Tibial nerve (tissue), 4 donors: ENCODE measurements at regions not wholly inside any gene's neighbourhood (a gene's known extent, or its start where the extent isn't known, plus 50 kb on each side); places are given as distances from the start of the nearest gene placed in this dataset.

ENCODE experiments used
- EP300 ChIP-seq, 2 donors: sonication (generic); formaldehyde crosslinking; IDR thresholded peaks; one replicate each; pipeline ENCODE4 v1.6.1; 2017; ENCODE audit warnings: antibody characterized with exemption in 2 of 2, mild to moderate bottlenecking in 1 of 2
- TF ChIP-seq, protein P1 (sequence below), 5 experiments: fragments of 200-600 bp in 3 of 5; fragments of 450-650 bp in 2 of 5; sonication (generic) in 3 of 5; IDR thresholded peaks; one replicate each; pipeline ENCODE4 v1.5.1; 2016 to 2019; ENCODE audit warnings: antibody characterized with exemption in 5 of 5, mild to moderate bottlenecking in 3 of 5, moderate library complexity in 2 of 5

GRCh38 chr20:48407710-48408109 is 420.1 kb downstream of the PREX1 start:
- TF ChIP-seq, protein P1, sequence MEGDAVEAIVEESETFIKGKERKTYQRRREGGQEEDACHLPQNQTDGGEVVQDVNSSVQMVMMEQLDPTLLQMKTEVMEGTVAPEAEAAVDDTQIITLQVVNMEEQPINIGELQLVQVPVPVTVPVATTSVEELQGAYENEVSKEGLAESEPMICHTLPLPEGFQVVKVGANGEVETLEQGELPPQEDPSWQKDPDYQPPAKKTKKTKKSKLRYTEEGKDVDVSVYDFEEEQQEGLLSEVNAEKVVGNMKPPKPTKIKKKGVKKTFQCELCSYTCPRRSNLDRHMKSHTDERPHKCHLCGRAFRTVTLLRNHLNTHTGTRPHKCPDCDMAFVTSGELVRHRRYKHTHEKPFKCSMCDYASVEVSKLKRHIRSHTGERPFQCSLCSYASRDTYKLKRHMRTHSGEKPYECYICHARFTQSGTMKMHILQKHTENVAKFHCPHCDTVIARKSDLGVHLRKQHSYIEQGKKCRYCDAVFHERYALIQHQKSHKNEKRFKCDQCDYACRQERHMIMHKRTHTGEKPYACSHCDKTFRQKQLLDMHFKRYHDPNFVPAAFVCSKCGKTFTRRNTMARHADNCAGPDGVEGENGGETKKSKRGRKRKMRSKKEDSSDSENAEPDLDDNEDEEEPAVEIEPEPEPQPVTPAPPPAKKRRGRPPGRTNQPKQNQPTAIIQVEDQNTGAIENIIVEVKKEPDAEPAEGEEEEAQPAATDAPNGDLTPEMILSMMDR (IDR thresholded peaks at IDR 0.05) = no peak
- TF ChIP-seq EP300 (IDR thresholded peaks at IDR 0.05) = no peak
